Astrocyte (in vitro differentiated cells and primary cell): ENCODE measurements at regions not wholly inside any gene's neighbourhood (a gene's known extent, or its start where the extent isn't known, plus 50 kb on each side); places are given as distances from the start of the nearest gene placed in this dataset.

Experiments
- EZH2 ChIP-seq: IDR thresholded peaks from 2 replicates; pipeline ENCODE4 v1.6.1; 2012; ENCODE audit warnings: mild to moderate bottlenecking, low read length, inconsistent platforms; ENCODE audit not compliant: insufficient read depth
- TF ChIP-seq, protein P1 (sequence below): IDR thresholded peaks from 2 replicates; pipeline ENCODE4 v1.5.1; 2011; ENCODE audit warnings: low read depth, mild to moderate bottlenecking, inconsistent platforms, low read length, moderate library complexity; ENCODE audit not compliant: insufficient read depth

DNA sequence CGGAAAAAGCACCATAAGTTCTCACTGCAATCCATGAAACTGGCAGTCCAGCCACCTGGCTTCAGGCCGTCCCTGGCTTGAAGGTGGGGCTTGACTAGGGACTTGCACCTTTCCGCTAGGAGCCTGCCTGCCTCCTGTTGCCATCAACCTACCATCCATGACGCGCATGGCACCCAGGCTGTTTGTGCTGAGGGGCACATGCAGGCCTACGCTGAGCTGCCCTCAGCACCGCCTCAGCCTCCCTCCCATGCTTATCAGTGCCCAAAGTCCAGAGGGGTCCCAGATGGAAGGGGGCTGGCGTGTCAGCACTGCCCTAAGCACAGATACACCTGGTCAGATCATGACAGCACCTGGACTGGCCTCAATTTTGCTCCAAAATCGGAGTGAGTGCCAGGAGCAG is 190.2 kb upstream of the LYPLAL1 start:
- TF ChIP-seq, protein P1, sequence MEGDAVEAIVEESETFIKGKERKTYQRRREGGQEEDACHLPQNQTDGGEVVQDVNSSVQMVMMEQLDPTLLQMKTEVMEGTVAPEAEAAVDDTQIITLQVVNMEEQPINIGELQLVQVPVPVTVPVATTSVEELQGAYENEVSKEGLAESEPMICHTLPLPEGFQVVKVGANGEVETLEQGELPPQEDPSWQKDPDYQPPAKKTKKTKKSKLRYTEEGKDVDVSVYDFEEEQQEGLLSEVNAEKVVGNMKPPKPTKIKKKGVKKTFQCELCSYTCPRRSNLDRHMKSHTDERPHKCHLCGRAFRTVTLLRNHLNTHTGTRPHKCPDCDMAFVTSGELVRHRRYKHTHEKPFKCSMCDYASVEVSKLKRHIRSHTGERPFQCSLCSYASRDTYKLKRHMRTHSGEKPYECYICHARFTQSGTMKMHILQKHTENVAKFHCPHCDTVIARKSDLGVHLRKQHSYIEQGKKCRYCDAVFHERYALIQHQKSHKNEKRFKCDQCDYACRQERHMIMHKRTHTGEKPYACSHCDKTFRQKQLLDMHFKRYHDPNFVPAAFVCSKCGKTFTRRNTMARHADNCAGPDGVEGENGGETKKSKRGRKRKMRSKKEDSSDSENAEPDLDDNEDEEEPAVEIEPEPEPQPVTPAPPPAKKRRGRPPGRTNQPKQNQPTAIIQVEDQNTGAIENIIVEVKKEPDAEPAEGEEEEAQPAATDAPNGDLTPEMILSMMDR = no peak
- TF ChIP-seq EZH2 = no peak
